HG02840 (cell line): ENCODE measurements at regions not wholly inside any gene's neighbourhood (a gene's known extent, or its start where the extent isn't known, plus 50 kb on each side); places are given as distances from the start of the nearest gene placed in this dataset.
"Not testable (repeated sequence)": the region's sequence is repeated elsewhere in the genome, so short reads cannot be mapped to it uniquely, and the experiment has no call there.

Source experiments
- ATAC-seq: cut with Tn5 transposase; IDR thresholded peaks from one replicate; pipeline ENCODE4 v1.9.1; 2021; ENCODE audit warnings: mild to moderate bottlenecking, moderate library complexity, moderate number of reproducible peaks; ENCODE audit not compliant: unreplicated experiment, low FRiP score

DNA sequence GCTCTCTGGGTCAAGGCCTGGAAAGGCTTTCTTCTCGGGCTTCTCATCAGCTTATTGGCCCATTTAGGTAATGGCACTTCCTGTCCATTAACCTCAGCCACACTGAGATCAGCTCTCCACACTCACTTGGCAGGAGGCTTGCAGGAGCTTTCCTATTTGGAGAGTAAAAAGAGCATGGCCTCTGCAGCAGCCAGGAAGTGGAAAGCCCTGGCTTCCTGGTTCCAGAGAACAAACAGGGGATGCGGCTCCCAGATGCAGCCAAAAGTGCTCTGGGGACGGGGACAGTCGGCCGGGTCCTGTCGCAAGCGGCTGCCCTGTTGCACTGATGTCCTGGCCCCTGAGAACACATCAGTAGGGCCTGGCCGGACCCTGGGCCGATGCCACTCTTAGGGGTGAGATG lies 4462.4 kb upstream of the TPTE start:
- not testable (repeated sequence) for ATAC-seq

DNA sequence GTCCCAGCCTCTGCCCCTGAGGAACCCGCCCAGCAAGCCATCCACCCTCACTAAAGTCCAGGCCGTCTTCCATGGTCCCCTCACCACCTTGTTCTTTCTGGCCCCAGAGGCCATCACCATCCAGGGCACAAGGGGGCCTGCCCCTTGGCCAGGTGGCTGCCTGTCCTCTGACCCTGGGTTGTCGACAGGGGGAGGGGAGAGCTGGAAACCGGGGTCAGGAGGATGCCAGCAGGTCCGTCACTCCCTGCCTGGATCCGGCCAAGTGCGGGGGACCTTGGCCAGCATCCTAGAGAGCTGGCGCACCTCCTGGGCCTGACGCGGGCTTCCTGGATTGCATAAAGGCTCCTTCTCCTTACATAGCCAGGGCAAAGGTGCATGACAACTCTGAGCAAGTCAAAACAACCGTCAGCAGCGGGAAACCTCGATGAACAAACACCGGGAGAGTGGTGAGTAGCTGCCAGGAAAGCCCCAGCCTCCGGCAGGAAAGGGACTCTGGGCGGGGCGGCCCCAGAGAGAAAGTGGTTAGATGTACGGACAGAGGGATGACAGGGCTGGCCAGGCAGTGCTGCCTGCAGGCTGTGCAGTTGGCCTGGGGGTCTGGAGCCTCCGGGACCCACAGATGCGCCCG lies 4461.2 kb upstream of the TPTE start:
- ATAC-seq = not testable (repeated sequence)

DNA sequence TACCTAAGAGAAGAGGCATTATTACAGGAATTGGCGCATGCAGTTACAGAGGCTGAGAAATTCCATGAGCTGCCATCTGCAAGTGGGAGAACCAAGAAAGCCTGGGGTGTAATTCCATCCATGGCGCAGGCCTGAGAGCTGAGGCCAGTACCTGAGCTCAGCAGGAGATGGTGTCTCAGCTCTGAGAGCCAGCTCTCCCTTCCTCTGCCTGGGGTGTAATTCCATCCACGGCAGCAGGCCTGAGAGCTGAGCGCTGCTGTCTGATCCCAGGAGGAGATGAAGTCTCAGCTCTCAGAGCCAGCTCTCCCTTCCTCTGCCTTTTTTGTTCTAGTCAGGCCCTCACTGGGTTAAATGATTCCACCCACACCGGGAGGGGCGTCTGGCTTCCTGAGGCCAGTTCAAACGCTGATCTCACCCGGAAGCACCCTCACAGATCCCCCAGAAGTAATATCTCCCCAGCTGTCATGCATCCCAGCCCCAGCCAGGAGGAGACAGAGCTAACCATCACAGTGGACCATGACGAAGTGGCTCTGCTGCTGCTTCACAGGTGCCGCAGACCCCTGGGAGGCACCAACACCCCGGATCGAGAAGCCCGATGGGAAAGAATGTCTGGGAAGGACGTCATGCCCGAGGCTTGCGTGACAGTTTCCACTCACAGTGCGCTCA lies 4454.9 kb upstream of the TPTE start:
- ATAC-seq = not testable (repeated sequence)

DNA sequence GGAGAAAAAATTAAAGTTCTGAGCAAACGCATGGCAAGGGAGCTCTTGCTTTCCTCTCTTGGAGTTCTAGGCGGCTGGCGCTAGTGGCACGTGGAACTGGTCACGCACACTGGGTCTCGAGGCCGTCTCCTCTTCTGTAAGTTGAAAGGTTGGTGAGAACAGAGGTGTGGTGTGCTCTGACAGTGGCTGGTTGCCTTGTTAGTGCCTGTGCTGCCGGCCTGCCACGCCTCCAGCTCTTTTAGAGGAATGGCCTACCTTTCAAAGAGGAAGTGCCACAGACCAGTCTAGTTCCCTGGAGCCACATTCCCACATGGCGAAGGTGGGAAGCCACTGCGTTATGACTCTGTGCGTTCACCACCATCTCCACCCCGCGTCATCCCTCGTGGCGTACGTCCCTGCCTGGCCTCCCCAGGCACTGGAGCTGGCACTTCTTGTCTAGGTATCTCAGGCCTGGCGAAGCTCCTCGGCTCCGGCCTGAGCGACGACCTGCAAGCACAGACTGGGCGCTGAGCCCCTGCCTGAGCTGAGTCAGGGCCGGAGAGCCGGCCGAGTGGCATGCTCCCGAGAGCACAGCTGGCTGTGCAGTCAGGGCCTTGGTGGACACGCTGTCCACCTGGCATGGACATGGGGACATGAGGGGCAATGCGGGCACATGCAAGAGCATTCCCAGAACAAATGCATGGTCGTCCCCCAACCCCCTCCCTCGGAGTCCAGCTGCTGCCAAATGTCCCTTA lies 4453.1 kb upstream of the TPTE start:
- not testable (repeated sequence) for ATAC-seq

DNA sequence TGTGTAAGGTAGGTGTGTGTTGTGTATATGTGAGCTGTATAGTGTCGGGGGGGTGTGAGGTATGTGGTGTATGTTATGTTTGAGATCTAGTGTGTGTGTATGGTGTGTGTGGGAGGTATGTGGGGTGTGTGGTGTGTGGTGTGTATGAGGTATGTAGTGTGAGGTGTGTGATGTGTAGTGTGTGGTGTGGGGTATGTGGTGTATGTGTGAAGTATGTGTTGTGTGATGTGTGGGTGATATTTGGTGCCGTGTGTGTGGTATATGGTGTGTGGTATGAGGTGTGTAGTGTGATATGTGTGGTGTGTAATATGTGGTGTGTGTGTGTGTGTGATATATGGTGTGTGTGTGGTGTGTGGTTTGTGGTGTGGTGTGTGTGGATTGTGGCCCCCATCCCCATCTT lies 4451.2 kb upstream of the TPTE start:
- ATAC-seq = not testable (repeated sequence)

DNA sequence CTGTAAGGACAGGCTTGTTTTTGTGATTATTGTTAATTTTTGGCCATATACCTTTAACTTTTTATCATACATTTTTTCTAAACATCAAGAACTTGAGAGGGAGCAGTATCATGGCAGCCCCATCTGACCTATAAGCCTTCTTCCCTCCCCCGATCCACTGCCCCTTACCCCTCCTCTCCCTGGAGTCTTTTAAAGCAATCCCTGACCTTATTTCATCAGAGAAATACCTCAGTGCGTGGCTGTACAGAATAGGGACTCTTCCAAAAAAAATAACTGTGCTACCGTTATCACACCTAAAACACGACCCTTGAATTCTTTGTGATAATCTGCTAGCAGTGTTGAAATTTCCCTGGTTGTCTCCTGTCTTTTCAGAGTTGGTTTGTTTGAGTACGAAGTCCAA lies 4448.7 kb upstream of the TPTE start:
- ATAC-seq = not testable (repeated sequence)

DNA sequence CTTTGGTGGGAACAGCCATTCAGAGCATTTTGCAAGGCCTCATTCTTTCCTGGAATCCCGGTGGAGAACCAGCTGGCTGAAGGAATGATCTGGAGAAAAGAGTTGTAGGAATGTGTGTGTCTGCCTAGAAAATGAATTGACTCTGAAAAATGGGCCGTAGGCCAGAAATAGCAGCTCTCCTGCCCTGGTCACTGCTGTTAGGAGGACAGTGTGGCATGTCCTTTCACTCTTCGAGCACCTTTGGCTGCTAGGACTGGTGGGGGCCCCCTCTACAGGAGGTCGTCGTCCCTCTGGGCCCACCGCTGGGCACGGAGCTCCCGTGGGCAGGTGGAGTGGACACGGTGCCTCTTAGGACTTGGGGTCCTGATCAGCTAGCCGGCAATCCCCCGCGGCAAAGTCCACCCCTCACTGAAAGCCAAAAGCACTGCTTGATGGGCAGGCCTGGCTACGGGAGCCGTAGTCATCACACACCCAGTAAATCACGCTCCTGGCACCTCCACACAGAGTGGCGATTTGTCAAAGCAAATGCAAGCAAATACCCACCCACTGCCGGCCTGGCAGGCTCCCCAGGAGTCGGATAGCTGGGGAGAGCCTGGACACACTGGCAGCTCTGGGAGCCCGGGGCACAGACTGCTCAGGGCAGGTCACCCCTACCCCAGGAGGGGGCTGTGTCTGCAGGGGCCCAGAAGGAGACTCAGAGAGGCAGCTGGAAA lies 4447.2 kb upstream of the TPTE start:
- ATAC-seq = not testable (repeated sequence)

DNA sequence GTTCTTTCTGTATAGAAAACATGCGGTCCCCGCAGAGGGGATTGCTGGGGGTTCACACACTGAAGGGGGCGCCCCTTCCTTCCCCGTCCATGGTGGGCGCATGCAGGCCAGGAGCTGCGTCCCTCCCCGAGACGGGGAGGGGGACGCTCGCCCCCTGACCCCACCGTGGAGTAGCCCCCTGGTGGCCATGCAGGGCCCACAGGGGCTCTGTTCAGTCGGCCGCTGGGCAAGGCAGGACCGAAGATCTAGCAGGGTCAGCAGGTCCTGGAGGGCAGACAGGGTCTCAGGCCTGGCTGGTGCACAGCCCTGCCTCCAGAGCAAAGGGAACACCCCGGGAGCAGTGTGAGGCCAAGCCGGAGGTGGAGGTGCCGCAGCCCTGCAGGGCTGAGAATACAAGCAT lies 4446.4 kb upstream of the TPTE start:
- ATAC-seq = not testable (repeated sequence)

DNA sequence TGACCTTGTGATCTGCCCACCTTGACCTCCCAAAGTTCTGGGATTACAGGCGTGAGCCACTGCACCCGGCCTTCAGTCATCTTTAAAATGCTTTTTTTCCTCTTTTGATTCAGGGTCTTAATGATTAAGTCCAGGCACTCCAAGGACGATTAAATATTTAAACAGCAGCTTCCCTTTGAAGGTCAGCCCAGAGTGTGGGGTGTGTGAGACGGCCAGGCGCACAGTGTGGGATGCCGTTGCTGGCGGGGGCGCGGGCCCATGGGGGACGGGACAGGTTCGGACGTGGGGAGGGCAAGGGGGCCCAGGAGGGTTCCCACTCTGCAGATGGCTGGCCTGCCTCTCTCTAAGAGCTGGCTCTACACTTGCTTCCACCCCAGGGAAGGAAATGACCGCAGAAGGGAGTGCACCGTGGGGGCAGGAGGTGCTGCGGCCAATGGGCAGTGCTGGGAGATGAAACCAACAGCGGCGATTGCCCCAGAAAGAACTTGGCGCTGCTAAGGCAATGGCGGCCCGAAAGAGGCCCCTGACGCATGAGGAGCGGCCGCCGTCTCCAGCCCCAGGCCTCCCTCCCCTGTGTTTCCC lies 4445.7 kb upstream of the TPTE start:
- ATAC-seq = not testable (repeated sequence)

DNA sequence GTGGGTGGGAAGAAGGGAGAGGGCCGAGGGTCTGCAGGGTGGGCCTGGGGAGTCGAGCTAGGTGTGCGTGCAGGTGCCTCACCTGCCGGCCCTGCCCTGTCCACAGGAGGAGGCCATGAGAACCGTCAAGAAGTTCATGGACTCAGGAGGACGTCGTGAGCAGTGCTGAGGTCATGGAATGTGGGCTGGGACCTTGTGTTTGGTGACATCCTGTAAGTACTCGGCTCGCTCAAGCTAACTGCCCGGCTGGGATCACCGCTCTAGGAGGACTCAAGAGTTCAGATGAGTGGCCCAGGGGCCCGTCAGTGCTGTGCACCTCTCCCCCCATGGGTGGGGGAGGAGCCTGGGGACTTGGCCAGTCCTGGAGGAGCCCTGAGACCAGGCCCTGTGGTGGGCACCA lies 4444.0 kb upstream of the TPTE start:
- ATAC-seq = not testable (repeated sequence)

DNA sequence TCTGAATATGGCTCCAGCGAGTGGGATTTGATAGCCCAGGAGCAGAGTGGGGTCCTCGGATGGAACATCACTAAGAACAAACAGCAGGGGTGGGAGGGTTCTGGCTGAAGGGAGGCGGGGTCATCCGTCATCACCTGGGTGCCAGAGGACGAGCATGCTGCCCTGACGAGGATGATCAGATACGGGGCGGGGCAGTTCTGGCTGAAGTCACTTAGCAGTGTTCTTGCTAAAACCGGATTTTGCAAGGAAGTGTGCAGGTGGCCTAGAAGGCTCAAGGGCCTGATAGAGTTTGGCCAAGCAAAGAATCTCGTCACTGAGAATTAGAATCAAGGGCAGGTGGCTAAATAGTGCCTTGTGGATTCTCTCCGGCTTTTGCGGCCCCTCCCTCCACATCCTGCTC lies 4442.5 kb upstream of the TPTE start:
- ATAC-seq = not testable (repeated sequence)

DNA sequence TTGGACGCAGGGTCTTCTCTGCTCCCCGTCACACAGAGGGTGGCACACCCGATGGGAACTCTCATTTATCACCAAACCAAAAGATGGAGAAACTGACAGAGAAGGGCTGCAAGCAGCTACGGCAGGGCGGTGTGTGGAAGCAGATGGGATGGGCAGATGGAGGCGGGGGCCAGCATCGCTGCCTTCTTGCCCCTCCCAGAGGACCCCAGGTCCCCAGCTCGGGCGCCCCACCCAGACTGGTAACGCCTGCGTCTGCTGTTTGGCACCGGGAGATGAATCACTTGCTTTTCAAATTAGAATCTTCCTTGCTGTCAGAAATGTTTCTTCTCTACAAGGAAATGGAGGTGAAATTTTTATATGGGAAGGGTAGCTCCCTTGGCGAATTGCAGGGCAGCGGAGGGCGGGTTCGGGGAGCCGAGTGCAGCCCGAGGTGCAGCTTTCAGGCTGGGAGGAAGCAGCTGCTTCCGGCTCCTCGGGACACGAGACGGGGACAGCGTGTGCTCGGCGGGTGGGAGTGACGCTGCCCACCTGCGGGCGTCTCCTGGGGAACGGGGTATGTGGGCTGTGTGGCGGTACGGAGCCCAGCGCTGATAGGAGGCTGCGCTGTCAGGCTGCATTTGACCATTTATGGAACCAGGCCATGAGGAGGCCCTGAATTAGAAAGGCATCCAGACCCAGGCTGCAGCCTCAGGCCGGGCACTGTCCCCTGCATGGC lies 4440.3 kb upstream of the TPTE start:
- not testable (repeated sequence) for ATAC-seq

DNA sequence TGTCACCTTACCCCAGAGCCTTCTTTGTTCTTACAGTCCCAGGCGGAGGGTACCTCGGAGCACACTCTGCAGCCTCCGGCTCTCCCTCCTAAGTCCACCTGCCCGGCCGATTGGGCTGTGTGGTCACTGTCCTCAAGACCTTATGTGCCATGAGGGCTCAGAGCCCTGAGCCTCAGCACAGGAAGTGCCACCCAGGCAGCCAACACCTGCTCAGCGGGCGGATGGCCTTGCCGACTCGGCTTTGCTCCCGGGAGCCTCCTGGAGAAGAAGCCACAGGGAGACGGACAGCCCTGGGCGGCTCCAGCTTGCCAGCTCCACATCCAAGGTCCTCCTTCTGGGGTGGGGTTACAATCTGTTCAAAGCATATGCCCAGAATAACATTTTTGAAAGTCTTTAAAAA lies 4439.2 kb upstream of the TPTE start:
- not testable (repeated sequence) for ATAC-seq

DNA sequence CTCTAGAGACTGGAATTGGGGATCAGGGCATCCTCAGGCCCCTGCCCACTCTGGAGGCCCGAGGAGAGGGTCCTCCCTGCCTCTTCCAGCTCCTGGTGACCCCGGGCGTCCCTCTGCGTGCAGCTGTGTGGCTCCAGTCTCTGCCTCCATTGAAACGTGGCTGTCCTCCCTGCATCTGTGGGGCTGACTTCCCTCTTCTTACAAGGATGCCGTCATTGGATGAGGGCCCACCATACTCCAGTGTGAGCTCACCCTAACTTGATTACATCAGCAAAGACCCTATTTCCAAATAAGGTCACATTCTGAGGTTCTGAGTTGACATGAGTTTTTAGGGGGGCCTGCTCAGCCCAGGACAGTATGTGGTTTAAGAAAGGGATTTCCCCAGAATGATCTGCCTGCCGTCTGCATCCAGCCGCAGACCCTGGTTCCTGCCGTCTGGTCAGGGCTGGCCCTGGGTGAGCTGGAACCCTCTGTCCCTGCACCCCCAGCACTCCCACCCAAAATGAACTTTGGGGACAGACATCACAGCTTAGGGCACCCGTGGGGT lies 4437.7 kb upstream of the TPTE start:
- not testable (repeated sequence) for ATAC-seq

DNA sequence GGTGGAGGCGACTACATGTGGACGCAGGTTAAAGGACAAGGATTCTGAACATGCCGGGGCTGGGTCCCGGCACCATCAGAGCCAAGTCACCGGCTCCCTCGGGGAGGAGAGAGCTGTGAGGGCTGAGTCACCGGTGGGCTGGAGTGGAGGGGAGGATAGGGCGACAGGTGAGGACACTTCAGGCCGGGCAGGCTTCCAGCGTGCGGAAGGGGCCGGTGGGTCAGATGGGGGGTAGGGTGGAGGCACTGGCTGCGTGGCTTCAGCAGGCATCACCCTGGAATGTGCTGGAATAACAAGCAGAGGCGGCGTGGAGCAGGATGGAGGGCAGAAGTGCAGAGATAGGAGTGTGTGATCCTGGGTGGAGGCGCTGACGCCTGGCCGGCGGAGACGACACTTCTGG lies 4435.3 kb upstream of the TPTE start:
- not testable (repeated sequence) for ATAC-seq

DNA sequence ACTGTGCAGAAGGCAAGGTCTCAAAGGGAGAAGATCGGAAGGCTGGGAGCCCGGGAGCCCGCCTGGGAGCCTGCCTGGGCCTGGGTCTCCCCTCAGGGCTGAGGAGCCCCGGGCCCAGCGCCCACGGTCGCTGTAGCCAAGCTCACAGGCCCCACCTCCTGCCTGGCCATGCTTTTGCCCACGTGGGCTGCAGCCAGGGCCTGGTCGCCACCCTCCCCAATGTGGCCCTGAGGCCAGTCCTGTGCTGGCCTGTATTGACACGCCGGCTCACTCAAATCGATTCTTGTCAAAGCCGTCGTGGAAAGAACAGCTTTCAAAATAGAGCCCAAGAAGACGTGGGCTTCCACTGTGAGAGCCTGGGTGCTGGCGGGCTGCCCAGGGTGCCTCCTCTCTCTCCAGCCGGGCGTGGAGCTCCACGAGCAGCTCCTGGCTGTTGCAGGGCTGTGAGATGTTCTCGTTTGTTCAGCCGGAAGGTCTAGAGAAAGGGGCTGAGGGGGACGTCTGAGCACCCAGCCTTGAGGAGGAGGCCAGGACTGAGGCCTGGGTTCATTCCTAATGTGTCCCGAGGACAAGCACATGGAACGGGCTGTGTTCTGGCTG lies 4433.7 kb upstream of the TPTE start:
- ATAC-seq = not testable (repeated sequence)

DNA sequence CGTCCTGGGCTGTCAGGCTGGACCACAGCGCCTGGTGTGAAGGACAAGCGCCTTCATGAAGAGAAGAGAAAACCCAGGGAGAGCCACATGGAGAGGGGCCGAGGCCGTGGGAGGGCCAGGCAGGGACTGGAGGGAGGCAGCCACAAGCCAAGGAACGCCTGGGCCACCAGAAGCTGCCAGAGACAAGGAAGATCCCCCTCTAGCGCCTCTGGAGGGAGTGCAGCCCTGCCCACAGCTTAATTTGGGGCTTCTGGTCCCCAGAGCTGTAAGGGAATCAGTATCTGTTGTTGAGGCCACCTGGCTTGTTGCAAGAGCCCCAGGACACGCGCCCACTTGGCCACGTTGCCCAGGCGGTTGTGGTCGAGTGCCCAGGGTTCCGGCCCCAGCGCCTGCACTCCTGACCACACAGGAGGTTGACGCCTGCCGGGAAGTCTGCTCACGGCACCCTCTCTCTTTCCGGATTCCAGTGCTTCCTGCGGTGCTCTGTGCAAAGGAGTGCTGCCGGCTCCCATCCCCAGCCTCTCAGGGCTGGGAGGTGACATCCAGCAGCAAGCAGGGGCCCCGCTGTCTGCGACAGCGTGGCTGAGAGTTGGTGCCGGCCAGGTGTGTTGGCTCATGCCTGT lies 4431.0 kb upstream of the TPTE start:
- ATAC-seq = not testable (repeated sequence)

DNA sequence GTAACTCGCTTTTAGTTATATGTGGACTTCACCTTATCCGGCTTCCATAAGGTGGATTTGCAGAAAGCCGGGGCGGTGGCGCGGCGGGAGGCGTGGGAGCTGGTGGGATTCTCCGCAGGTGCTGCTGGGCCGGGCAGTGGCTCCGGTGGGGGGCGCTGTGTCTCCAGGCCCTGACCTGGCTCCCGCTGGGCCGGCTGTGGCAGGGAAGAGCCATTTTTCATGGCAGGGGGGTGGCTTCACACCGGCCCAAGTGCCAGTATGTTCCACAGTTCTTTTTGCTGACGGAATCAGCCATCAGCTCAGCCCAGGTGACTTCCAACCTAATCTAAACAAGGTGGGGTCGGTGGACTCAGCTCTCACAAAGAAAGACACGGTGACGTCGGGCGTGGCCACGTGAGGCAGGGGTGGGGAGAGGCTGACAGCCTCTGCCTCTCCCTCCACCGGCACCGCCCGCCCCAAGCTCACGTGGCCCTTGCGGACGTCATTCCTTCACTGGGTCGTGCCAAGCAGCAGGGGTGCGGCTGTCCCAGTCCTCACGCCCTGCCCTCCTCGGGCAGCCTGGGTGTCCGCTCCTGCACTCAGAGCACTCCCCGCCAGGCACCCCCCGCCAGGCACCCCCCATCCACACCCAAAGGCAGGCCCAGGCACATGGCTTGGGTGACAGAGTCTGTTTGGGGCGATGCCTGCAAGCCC lies 4429.9 kb upstream of the TPTE start:
- not testable (repeated sequence) for ATAC-seq
